ENCODE measurements at regions not wholly inside any gene's neighbourhood (a gene's known extent, or its start where the extent isn't known, plus 50 kb on each side); places are given as distances from the start of the nearest gene placed in this dataset.
"Not testable (repeated sequence)": the region's sequence is repeated elsewhere in the genome, so short reads cannot be mapped to it uniquely, and the experiment has no call there.

GRCh38 chr3:194064380-194065332 lies 71.3 kb upstream of the HES1 start:
- H3K27ac ChIP-seq: no peak overlapping the region
- no peaks in the 10 kb centered on the region for H3K27me3 ChIP-seq (replicated peaks; ENCODE audit: insufficient read depth)
- TF ChIP-seq POLR2AphosphoS5 (IDR thresholded peaks at IDR 0.05) (no peak), POLR2A (IDR thresholded peaks at IDR 0.05) (no peak), CTCF (IDR thresholded peaks at IDR 0.05) (no peak)
- H3K9me3 ChIP-seq: no peaks in the 10 kb centered on the region
- no peaks in the 10 kb centered on the region for H3K4me1 ChIP-seq (replicated peaks)
- 91% methylated on average over 8 of the region's 8 CpGs for WGBS
- no peaks in the 10 kb centered on the region for H3K36me3 ChIP-seq
- H3K4me3 ChIP-seq: no peak overlapping the region
- no peak for DNase-seq (ENCODE audit: low spot score)
- intact Hi-C loops (cut with DNase I): no loop called here

GRCh38 chr3:194067327-194067726 lies 68.6 kb upstream of the HES1 start:
- DNase-seq (ENCODE audit: low spot score); H3K27me3 ChIP-seq (replicated peaks; ENCODE audit: insufficient read depth); H3K27ac ChIP-seq; H3K4me3 ChIP-seq; H3K36me3 ChIP-seq; H3K9me3 ChIP-seq; H3K4me1 ChIP-seq (replicated peaks); intact Hi-C loops (cut with DNase I): not testable (repeated sequence)

- H3K4me1 ChIP-seq (replicated peaks): no peaks in the 10 kb centered on the region
- H3K27me3 ChIP-seq (replicated peaks; ENCODE audit: insufficient read depth): no peaks in the 10 kb centered on the region
- no peaks in the 10 kb centered on the region for H3K36me3 ChIP-seq
- TF ChIP-seq POLR2AphosphoS5 (IDR thresholded peaks at IDR 0.05): no peak
- TF ChIP-seq POLR2A (IDR thresholded peaks at IDR 0.05): no peak
- no peak for TF ChIP-seq CTCF (IDR thresholded peaks at IDR 0.05)
- no peaks in the 10 kb centered on the region for H3K9me3 ChIP-seq
- H3K27ac ChIP-seq: no peak overlapping the region
- DNase-seq (ENCODE audit: low spot score): no peak
- no peak overlapping the region for H3K4me3 ChIP-seq
- 59% methylated on average over 4 of the region's 4 CpGs for WGBS
- intact Hi-C loops (cut with DNase I): no loop called here
These were observed 68.0 kb upstream of the HES1 start for GRCh38 chr3:194067949-194068362.

GRCh38 chr3:194069421-194070219 lies 66.3 kb upstream of the HES1 start:
- no peak overlapping the region for H3K4me3 ChIP-seq
- H3K4me1 ChIP-seq (replicated peaks): no peaks in the 10 kb centered on the region
- H3K9me3 ChIP-seq: no peaks in the 10 kb centered on the region
- WGBS: 92% methylated on average over 12 of the region's 12 CpGs
- no peaks in the 10 kb centered on the region for H3K36me3 ChIP-seq
- H3K27ac ChIP-seq: no peak overlapping the region
- no peaks in the 10 kb centered on the region for H3K27me3 ChIP-seq (replicated peaks; ENCODE audit: insufficient read depth)
- no peak for TF ChIP-seq POLR2AphosphoS5 (IDR thresholded peaks at IDR 0.05)
- no peak for TF ChIP-seq POLR2A (IDR thresholded peaks at IDR 0.05)
- TF ChIP-seq CTCF (IDR thresholded peaks at IDR 0.05): no peak
- DNase-seq (ENCODE audit: low spot score): no peak
- intact Hi-C loops (cut with DNase I): loop anchor here (5.0 kb wide), 2 partner anchors 63 to 243 kb away; no protein-coding TSS in a partner anchor

GRCh38 chr3:194070220-194070633 lies 65.7 kb upstream of the HES1 start:
- Histone ChIP-seq H3K36me3 (no peaks in the 10 kb centered on the region), H3K9me3 (no peaks in the 10 kb centered on the region), H3K27me3 (replicated peaks; ENCODE audit: insufficient read depth) (no peaks in the 10 kb centered on the region), H3K27ac (peak overlapping the region; percentile 67 to 80), H3K4me3 (peak overlapping the region; percentile 46), H3K4me1 (replicated peaks) (no peaks in the 10 kb centered on the region)
- no peak for DNase-seq (ENCODE audit: low spot score)
- 72% methylated on average over 15 of the region's 15 CpGs for WGBS
- TF ChIP-seq CTCF (IDR thresholded peaks at IDR 0.05): no peak
- TF ChIP-seq POLR2AphosphoS5 (IDR thresholded peaks at IDR 0.05): no peak
- no peak for TF ChIP-seq POLR2A (IDR thresholded peaks at IDR 0.05)
- intact Hi-C loops (cut with DNase I): loop anchor here (5.0 kb wide), 2 partner anchors 62 to 242 kb away; no protein-coding TSS in a partner anchor

Data from prostate gland (tissue), 2 donors.